K562 (cell line): ENCODE measurements at regions not wholly inside any gene's neighbourhood (a gene's known extent, or its start where the extent isn't known, plus 50 kb on each side); places are given as distances from the start of the nearest gene placed in this dataset.

ENCODE experiments used
- ATAC-seq: fragments of 200-7000 bp; cut with Tn5 transposase; 3 replicates; pipeline ENCODE4 v1.9.1; 2020; ENCODE audit warnings: moderate library complexity
- BruUV-seq: library from RNA; stranded (reverse); fragments of 400-500 nt; replicated peaks from 2 replicates; lab custom pipeline; 2021; lab: Mats Ljungman, UMichigan
- CTCF ChIA-PET: fragments of 300-600 bp; formaldehyde crosslinking; extraction: SDS; loops from one replicate; lab custom pipeline; 2021; ENCODE audit warnings: low intra/inter-chr PET ratio; lab: Yijun Ruan, JAX
- POLR2A ChIA-PET: fragments of 300-600, 350-650 bp; sonication (Branson Sonifier 250); formaldehyde crosslinking; extraction: SDS; loops from one replicate; lab custom pipeline; 2021; ENCODE audit warnings: antibody characterized with exemption, inconsistent platforms; lab: Yijun Ruan, JAX
- DNase-seq, 4 experiments: peaks; one replicate each; pipeline versions ENCODE4 v3.0.0 to v3.0.0-alpha.2; 2011 to 2018; ENCODE audit warnings: low spot score in 3 of 4, mixed read lengths in 3 of 4; ENCODE audit errors: extremely low read depth in 1 of 4
- FAIRE-seq: peaks from 2 replicates; lab custom pipeline; 2011; peaks lifted over from hg19 to GRCh38; lab: Jason Lieb, UNC
- H2AFZ ChIP-seq: 2 replicates; pipeline ENCODE4 v1.6.0; 2011; ENCODE audit warnings: low read depth, low read length, control low read depth, inconsistent platforms
- H3K27ac ChIP-seq: fragments of 200-600 bp; 3 replicates; pipeline ENCODE4 v1.8.0; 2011; ENCODE audit warnings: low read depth, mild to moderate bottlenecking, control low read depth, inconsistent platforms, low read length, moderate library complexity, mixed read lengths; ENCODE audit errors: extremely low read depth
- H3K27me3 ChIP-seq, 2 experiments: fragments of 300-600 bp in 1 of 2; 2 replicates in 1 of 2; 3 replicates in 1 of 2; pipeline versions ENCODE4 v1.6.0 to v1.8.0; 2011; ENCODE audit warnings: inconsistent platforms in 2 of 2, low read length in 2 of 2, mild to moderate bottlenecking in 1 of 2, mixed read lengths in 1 of 2, moderate library complexity in 1 of 2; ENCODE audit not compliant: control insufficient read depth in 2 of 2, insufficient read depth in 2 of 2
- H3K36me3 ChIP-seq: fragments of 300-600 bp; 3 replicates; pipeline ENCODE4 v1.8.0; 2011; ENCODE audit warnings: mild to moderate bottlenecking, low read length, inconsistent platforms; ENCODE audit not compliant: control insufficient read depth, insufficient read depth
- H3K4me1 ChIP-seq, 2 experiments: fragments of 200-600 bp in 1 of 2; replicated peaks in 1 of 2; 2 replicates in 1 of 2; 3 replicates in 1 of 2; pipeline versions ENCODE4 v1.5.1 to v1.8.0; 2011; ENCODE audit warnings: inconsistent platforms in 2 of 2, low read length in 2 of 2, mild to moderate bottlenecking in 1 of 2, mixed read lengths in 1 of 2, moderate library complexity in 1 of 2; ENCODE audit not compliant: control insufficient read depth in 2 of 2, insufficient read depth in 2 of 2
- H3K4me2 ChIP-seq: 2 replicates; pipeline ENCODE4 v1.6.1; 2011; ENCODE audit warnings: low read length, control low read depth, inconsistent platforms, mixed read lengths; ENCODE audit not compliant: insufficient read depth
- H3K4me3 ChIP-seq: fragments of 200-600 bp; sonication (generic), shearing (Covaris generic); 2 replicates; pipeline ENCODE4 v1.5.1; 2016; ENCODE audit warnings: control low read depth, inconsistent platforms
- H3K79me2 ChIP-seq: fragments of 200-600 bp; 3 replicates; pipeline ENCODE4 v1.8.0; 2011; ENCODE audit warnings: low read length, inconsistent platforms; ENCODE audit not compliant: control insufficient read depth, insufficient read depth
- H3K9ac ChIP-seq, 2 experiments: 2 replicates each; pipeline versions ENCODE4 v1.6.0 to v1.6.1; 2011; ENCODE audit warnings: low read depth in 2 of 2, low read length in 2 of 2, control low read depth in 1 of 2, inconsistent platforms in 1 of 2, mild to moderate bottlenecking in 1 of 2, mixed read lengths in 1 of 2; ENCODE audit not compliant: insufficient read depth in 1 of 2
- H3K9me1 ChIP-seq: one replicate; pipeline ENCODE4 v1.6.0; 2011; ENCODE audit warnings: inconsistent platforms, mild to moderate bottlenecking, low read length, moderate library complexity; ENCODE audit not compliant: control insufficient read depth, insufficient read depth
- H3K9me3 ChIP-seq: replicated peaks from 2 replicates; pipeline ENCODE4 v1.5.1; 2011; ENCODE audit warnings: low read depth, low read length, inconsistent platforms; ENCODE audit not compliant: control insufficient read depth, insufficient read depth
- H4K20me1 ChIP-seq: replicated peaks from 2 replicates; pipeline ENCODE4 v1.6.1; 2011; ENCODE audit warnings: low read length, inconsistent platforms, mixed read lengths; ENCODE audit not compliant: control insufficient read depth, insufficient read depth
- DIDO1 ChIP-seq: fragments of 450-650 bp; IDR thresholded peaks from 2 replicates; pipeline ENCODE4 v1.6.1; 2016; ENCODE audit warnings: low read depth, missing biosample characterization, missing genetic modification characterization
- FUS ChIP-seq: fragments of 200-400 bp; formaldehyde crosslinking; optimal IDR thresholded peaks from 2 replicates; pipeline ENCODE3; 2017; ENCODE audit warnings: low read depth, low read length
- MXD1 ChIP-seq: fragments of 250-450 bp; sonication (Bioruptor Pico); IDR thresholded peaks from 2 replicates; pipeline ENCODE4 v1.8.0; 2021; ENCODE audit warnings: borderline replicate concordance, mild to moderate bottlenecking, moderate library complexity; ENCODE audit not compliant: poor library complexity, severe bottlenecking
- NCOA4 ChIP-seq: fragments of 450-650 bp; IDR thresholded peaks from 2 replicates; pipeline ENCODE4 v1.6.1; 2018; ENCODE audit warnings: mild to moderate bottlenecking; ENCODE audit not compliant: partially characterized antibody
- NR1H2 ChIP-seq: sonication (generic); formaldehyde crosslinking; IDR thresholded peaks from 2 replicates; pipeline ENCODE4 v1.4.0; 2020; ENCODE audit warnings: mild to moderate bottlenecking, missing genetic modification reagents
- PHTF2 ChIP-seq: fragments of 250-450 bp; sonication (Bioruptor Pico); IDR thresholded peaks from 2 replicates; pipeline ENCODE4 v1.5.0; 2021; ENCODE audit warnings: mild to moderate bottlenecking
- POLR3G ChIP-seq: IDR thresholded peaks from 2 replicates; pipeline ENCODE4 v1.6.1; 2011; ENCODE audit not compliant: insufficient read length, insufficient replicate concordance; ENCODE audit errors: extremely low read depth
- RBM25 ChIP-seq: fragments of 200-400 bp; formaldehyde crosslinking; IDR thresholded peaks from 2 replicates; pipeline ENCODE4 v1.6.1; 2018; ENCODE audit warnings: low read length, low read depth, moderate library complexity; ENCODE audit not compliant: severe bottlenecking
- RFX7 ChIP-seq: fragments of 250-450 bp; sonication (Bioruptor Pico); IDR thresholded peaks from 2 replicates; pipeline ENCODE4 v1.5.1; 2021; ENCODE audit warnings: mild to moderate bottlenecking
- SAFB2 ChIP-seq: fragments of 200-400 bp; formaldehyde crosslinking; IDR thresholded peaks from 2 replicates; pipeline ENCODE4 v1.6.1; 2018; ENCODE audit warnings: borderline replicate concordance, low read length, low read depth, moderate library complexity; ENCODE audit not compliant: severe bottlenecking
- SLC30A9 ChIP-seq: fragments of 250-450 bp; sonication (Bioruptor Pico); IDR thresholded peaks from 2 replicates; pipeline ENCODE4 v1.8.0; 2022; ENCODE audit warnings: mild to moderate bottlenecking, moderate library complexity
- TEAD1 ChIP-seq, 2 experiments: fragments of 450-650 bp in 1 of 2; sonication (generic) in 1 of 2; formaldehyde crosslinking; IDR thresholded peaks; 2 replicates each; pipeline versions ENCODE4 v1.4.0 to v1.8.0; 2020 to 2022; ENCODE audit warnings: mild to moderate bottlenecking in 2 of 2, missing genetic modification reagents in 1 of 2
- ZBTB8A ChIP-seq: fragments of 450-650 bp; IDR thresholded peaks from 2 replicates; pipeline ENCODE4 v1.6.1; 2018; ENCODE audit warnings: mild to moderate bottlenecking, moderate library complexity; ENCODE audit not compliant: partially characterized antibody
- ZFP30 ChIP-seq: fragments of 250-450 bp; sonication (Bioruptor Pico); IDR thresholded peaks from 2 replicates; pipeline ENCODE4 v1.8.0; 2022; ENCODE audit warnings: moderate library complexity, mild to moderate bottlenecking, inconsistent platforms, borderline replicate concordance
- ZNF24 ChIP-seq: fragments of 450-650 bp; IDR thresholded peaks from 2 replicates; pipeline ENCODE4 v1.6.1; 2016
- ZNF3 ChIP-seq: fragments of 250-450 bp; sonication (Bioruptor Pico); IDR thresholded peaks from 2 replicates; pipeline ENCODE4 v1.5.0; 2021; ENCODE audit warnings: mild to moderate bottlenecking, moderate library complexity
- ZNF699 ChIP-seq: fragments of 250-450 bp; sonication (Bioruptor Pico); IDR thresholded peaks from 2 replicates; pipeline ENCODE4 v1.8.0; 2021; ENCODE audit warnings: mild to moderate bottlenecking, moderate library complexity; ENCODE audit not compliant: insufficient replicate concordance
- WGBS: fragments of 100-300 bp; shearing (Covaris generic); methylation state at CpG from one replicate; pipeline ENCODE4 v1.1.6; 2016; ENCODE audit warnings: low coverage, mixed read lengths; ENCODE audit not compliant: insufficient coverage; ENCODE audit errors: missing lambda C conversion rate; 5-methylcytosine and 5-hydroxymethylcytosine counted together
- in situ Hi-C: fragments of 300-500 bp; cut with MboI; formaldehyde crosslinking; loops from 4 replicates; pipeline ENCODE4 v1.15.0; 2018; ENCODE audit warnings: inconsistent platforms, mixed read lengths
- intact Hi-C: fragments of 100-400 bp; cut with micrococcal nuclease; formaldehyde crosslinking; loops from 2 replicates; pipeline ENCODE4 v1.14.2; 2022
- TF ChIP-seq, protein P1 (sequence below): fragments of 450-650 bp; IDR thresholded peaks from 2 replicates; pipeline ENCODE4 v1.6.1; 2016; ENCODE audit warnings: mild to moderate bottlenecking
- TF ChIP-seq, protein P2 (sequence below): fragments of 450-650 bp; formaldehyde crosslinking; IDR thresholded peaks from 2 replicates; pipeline ENCODE4 v1.4.0; 2022; ENCODE audit warnings: missing genetic modification characterization

DNA sequence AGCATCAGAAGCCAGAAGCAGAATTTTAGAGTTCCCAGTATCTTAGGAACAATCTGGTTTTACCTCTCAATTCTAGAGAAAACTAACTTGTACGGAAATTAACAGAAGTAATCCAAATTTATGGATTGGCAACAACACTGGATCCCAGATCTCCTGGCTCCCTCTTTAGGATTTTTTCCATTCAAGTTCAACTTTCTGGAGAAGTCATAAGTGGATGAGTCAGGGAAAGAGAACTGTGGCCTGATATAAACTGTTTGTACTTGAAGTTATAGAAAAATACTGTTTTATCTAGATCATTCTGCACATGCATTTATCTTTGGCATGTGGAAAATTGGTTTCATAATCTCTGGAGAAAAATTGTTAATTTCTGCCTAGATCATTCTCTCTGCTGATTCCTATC is 380.4 kb downstream of the PCDH7 start:
- intact Hi-C loops (no loop called here), in situ Hi-C loops (no loop called here)
- no peak overlapping the region for H3K27ac ChIP-seq
- no peaks in the 10 kb centered on the region for H3K9me3 ChIP-seq
- no peaks in the 10 kb centered on the region for H3K9me1 ChIP-seq
- no peaks in the 10 kb centered on the region for H4K20me1 ChIP-seq
- FAIRE-seq (no peak), ATAC-seq (no peak), DNase-seq (no peak)
- H3K27me3 ChIP-seq, result no peaks in the 10 kb centered on the region
- POLR2A ChIA-PET, result no interaction called here
- H3K9ac ChIP-seq, result no peak overlapping the region
- 0% methylated on average over 1 of the region's 1 CpG for WGBS
- BruUV-seq, result no TSS peak
- H3K4me2 ChIP-seq, result no peak overlapping the region
- no peak overlapping the region for H2AFZ ChIP-seq
- no peaks in the 10 kb centered on the region for H3K36me3 ChIP-seq
- no peaks in the 10 kb centered on the region for H3K4me1 ChIP-seq
- no peak overlapping the region for H3K4me3 ChIP-seq
- CTCF ChIA-PET, result no interaction called here
- TF ChIP-seq ZBTB8A (no peak), ZNF24 (no peak), ZNF3 (no peak), MXD1 (CRISPR knock-in tag) (no peak), FUS (no peak), ZFP30 (CRISPR knock-in tag) (no peak), SLC30A9 (CRISPR knock-in tag) (no peak), RFX7 (CRISPR knock-in tag) (no peak), RBM25 (no peak), PHTF2 (CRISPR knock-in tag) (no peak), DIDO1 (tag) (no peak), NR1H2 (CRISPR knock-in tag) (no peak), TEAD1 (CRISPR knock-in tag; IDR thresholded peaks at IDR 0.05) (no peak), ZNF699 (CRISPR knock-in tag) (no peak), NCOA4 (no peak), POLR3G (no peak), SAFB2 (no peak)
- TF ChIP-seq, protein P1, sequence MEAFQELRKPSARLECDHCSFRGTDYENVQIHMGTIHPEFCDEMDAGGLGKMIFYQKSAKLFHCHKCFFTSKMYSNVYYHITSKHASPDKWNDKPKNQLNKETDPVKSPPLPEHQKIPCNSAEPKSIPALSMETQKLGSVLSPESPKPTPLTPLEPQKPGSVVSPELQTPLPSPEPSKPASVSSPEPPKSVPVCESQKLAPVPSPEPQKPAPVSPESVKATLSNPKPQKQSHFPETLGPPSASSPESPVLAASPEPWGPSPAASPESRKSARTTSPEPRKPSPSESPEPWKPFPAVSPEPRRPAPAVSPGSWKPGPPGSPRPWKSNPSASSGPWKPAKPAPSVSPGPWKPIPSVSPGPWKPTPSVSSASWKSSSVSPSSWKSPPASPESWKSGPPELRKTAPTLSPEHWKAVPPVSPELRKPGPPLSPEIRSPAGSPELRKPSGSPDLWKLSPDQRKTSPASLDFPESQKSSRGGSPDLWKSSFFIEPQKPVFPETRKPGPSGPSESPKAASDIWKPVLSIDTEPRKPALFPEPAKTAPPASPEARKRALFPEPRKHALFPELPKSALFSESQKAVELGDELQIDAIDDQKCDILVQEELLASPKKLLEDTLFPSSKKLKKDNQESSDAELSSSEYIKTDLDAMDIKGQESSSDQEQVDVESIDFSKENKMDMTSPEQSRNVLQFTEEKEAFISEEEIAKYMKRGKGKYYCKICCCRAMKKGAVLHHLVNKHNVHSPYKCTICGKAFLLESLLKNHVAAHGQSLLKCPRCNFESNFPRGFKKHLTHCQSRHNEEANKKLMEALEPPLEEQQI, result no peak
- TF ChIP-seq, protein P2, sequence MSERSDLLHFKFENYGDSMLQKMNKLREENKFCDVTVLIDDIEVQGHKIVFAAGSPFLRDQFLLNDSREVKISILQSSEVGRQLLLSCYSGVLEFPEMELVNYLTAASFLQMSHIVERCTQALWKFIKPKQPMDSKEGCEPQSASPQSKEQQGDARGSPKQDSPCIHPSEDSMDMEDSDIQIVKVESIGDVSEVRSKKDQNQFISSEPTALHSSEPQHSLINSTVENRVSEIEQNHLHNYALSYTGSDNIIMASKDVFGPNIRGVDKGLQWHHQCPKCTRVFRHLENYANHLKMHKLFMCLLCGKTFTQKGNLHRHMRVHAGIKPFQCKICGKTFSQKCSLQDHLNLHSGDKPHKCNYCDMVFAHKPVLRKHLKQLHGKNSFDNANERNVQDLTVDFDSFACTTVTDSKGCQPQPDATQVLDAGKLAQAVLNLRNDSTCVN, result no peak
- H3K79me2 ChIP-seq, result no peaks in the 10 kb centered on the region
